GM12892 (cell line): ENCODE measurements at regions not wholly inside any gene's neighbourhood (a gene's known extent, or its start where the extent isn't known, plus 50 kb on each side); places are given as distances from the start of the nearest gene placed in this dataset.

Source experiments
- POLR2A ChIP-seq: IDR thresholded peaks from 2 replicates; pipeline ENCODE4 v1.6.1; 2011; ENCODE audit warnings: low read depth, low read length, control low read depth
- TAF1 ChIP-seq: IDR thresholded peaks from 2 replicates; pipeline ENCODE4 v1.6.1; 2011; ENCODE audit warnings: low read depth, mild to moderate bottlenecking, control low read depth, low read length, borderline replicate concordance

DNA sequence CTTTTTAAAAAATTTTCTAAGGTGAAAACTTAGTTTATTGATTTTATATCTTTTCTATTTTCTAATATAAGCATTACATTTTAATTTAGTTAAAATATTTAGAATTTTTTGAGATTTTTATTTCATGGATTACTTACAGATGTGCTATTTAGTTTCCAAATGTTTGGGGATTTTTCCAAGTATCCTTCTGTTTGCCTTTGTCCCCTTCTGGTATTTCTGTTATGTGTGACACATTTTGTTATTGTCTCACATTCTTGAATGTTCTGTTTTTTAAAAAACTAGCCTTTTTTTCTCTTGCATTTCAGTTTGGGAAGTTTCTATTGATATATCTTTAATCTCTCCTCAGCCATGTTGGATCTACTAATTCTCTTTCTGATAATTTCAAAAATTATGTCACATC lies 234.9 kb downstream of the FAM170A start:
- no peak for TF ChIP-seq TAF1
- no peak for TF ChIP-seq POLR2A
